ENCODE measurements at regions not wholly inside any gene's neighbourhood (a gene's known extent, or its start where the extent isn't known, plus 50 kb on each side); places are given as distances from the start of the nearest gene placed in this dataset.

DNA sequence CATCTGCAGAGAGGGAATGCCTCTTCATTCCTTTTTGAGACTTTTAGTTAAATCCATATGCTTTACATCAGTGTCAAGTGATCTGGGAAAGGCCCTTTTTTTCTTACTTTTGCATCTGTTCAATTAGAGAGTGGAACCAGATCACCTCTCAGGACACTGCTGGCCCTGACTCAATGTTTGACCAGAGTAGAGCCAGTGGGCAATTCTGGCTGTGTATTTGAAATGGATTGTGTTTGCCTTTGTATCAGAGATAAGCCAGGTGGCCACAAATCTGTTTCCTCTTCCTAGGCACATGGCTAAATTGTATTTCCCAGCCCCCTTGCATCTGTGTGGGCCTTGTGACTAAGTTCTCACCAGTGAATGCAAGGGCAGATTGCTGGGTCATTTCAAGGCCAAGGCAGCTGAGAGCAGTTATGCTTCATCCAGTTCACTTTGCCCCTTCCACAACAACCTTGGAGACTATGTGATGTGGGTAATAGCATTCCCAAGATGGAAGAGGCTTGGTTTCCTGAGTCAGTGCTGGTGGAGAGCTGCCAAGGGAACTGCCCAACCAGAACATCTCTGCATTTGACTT, 75.6 kb upstream of the CACNA2D3 start:
- H3K27me3 ChIP-seq (ENCODE audit: control insufficient read depth in 3 of 3, insufficient read depth in 3 of 3, low read length in 2 of 3): no peaks in the 10 kb centered on the region
- no peak for TF ChIP-seq CTCF (IDR thresholded peaks at IDR 0.05; ENCODE audit: control extremely low read depth, extremely low read depth)
- H3K4me1 ChIP-seq (ENCODE audit: control insufficient read depth in 5 of 5, insufficient read depth in 5 of 5, low read length in 5 of 5): peaks cover 0 to 29% (median 13%) of the 10 kb centered on the region in 5 donors
- H3K27ac ChIP-seq (ENCODE audit: low read depth in 1 of 2, low read length in 1 of 2): no peak overlapping the region
- H3K9me3 ChIP-seq (ENCODE audit: control insufficient read depth in 4 of 4, insufficient read depth in 3 of 4, low read length in 3 of 4): no peaks in the 10 kb centered on the region
- peak in 2 of 3 donors; percentile 72 to 79 for DNase-seq
- ATAC-seq (ENCODE audit: insufficient read depth, low FRiP score): no peak
- H3K4me3 ChIP-seq: no peak overlapping the region
- H3K36me3 ChIP-seq (ENCODE audit: control insufficient read depth in 4 of 4, insufficient read depth in 4 of 4, low read length in 4 of 4): no peaks in the 10 kb centered on the region
- H3K9ac ChIP-seq (ENCODE audit: insufficient read depth in 1 of 2, low read length in 2 of 2): no peak overlapping the region

GRCh38 chr3:54045061-54045815, 77.1 kb upstream of the CACNA2D3 start:
- TF ChIP-seq CTCF (IDR thresholded peaks at IDR 0.05; ENCODE audit: control extremely low read depth, extremely low read depth): no peak
- DNase-seq: peak; percentile 23 to 73 (median 70)
- no peak overlapping the region for H3K4me3 ChIP-seq
- H3K27ac ChIP-seq (ENCODE audit: low read depth in 1 of 2, low read length in 1 of 2): peak overlapping the region in 1 of 2 donors; percentile 67
- H3K36me3 ChIP-seq (ENCODE audit: control insufficient read depth in 4 of 4, insufficient read depth in 4 of 4, low read length in 4 of 4): no peaks in the 10 kb centered on the region
- H3K9me3 ChIP-seq (ENCODE audit: control insufficient read depth in 4 of 4, insufficient read depth in 3 of 4, low read length in 3 of 4): no peaks in the 10 kb centered on the region
- ATAC-seq (ENCODE audit: insufficient read depth, low FRiP score): no peak
- H3K4me1 ChIP-seq (ENCODE audit: control insufficient read depth in 5 of 5, insufficient read depth in 5 of 5, low read length in 5 of 5): peaks cover 0 to 29% (median 13%) of the 10 kb centered on the region in 5 donors
- 72 to 78% methylated on average over 3 of the region's 3 CpGs for WGBS, 2 donors
- no peak overlapping the region for H3K9ac ChIP-seq (ENCODE audit: insufficient read depth in 1 of 2, low read length in 2 of 2)
- no peaks in the 10 kb centered on the region for H3K27me3 ChIP-seq (ENCODE audit: control insufficient read depth in 3 of 3, insufficient read depth in 3 of 3, low read length in 2 of 3)

- H3K9ac ChIP-seq (ENCODE audit: insufficient read depth in 1 of 2, low read length in 2 of 2): no peak overlapping the region
- no peak overlapping the region for H3K27ac ChIP-seq (ENCODE audit: low read depth in 1 of 2, low read length in 1 of 2)
- H3K4me1 ChIP-seq (ENCODE audit: control insufficient read depth in 5 of 5, insufficient read depth in 5 of 5, low read length in 5 of 5): peaks cover 0 to 25% (median 13%) of the 10 kb centered on the region in 5 donors
- WGBS, 2 donors: 65 to 77% methylated on average over 5 of the region's 5 CpGs
- H3K36me3 ChIP-seq (ENCODE audit: control insufficient read depth in 4 of 4, insufficient read depth in 4 of 4, low read length in 4 of 4): no peaks in the 10 kb centered on the region
- no peak overlapping the region for H3K4me3 ChIP-seq
- DNase-seq (no peak), ATAC-seq (ENCODE audit: insufficient read depth, low FRiP score) (no peak)
- no peak for TF ChIP-seq CTCF (IDR thresholded peaks at IDR 0.05; ENCODE audit: control extremely low read depth, extremely low read depth)
- H3K27me3 ChIP-seq (ENCODE audit: control insufficient read depth in 3 of 3, insufficient read depth in 3 of 3, low read length in 2 of 3): no peaks in the 10 kb centered on the region
- H3K9me3 ChIP-seq (ENCODE audit: control insufficient read depth in 4 of 4, insufficient read depth in 3 of 4, low read length in 3 of 4): no peaks in the 10 kb centered on the region
Observed at GRCh38 chr3:54042259-54042823, 80.0 kb upstream of the CACNA2D3 start.
